H9 (cell line): ENCODE measurements at regions not wholly inside any gene's neighbourhood (a gene's known extent, or its start where the extent isn't known, plus 50 kb on each side); places are given as distances from the start of the nearest gene placed in this dataset.

Experiments used
- DNase-seq: peaks from one replicate; pipeline ENCODE4 v3.0.0-alpha.2; 2017
- H2AFZ ChIP-seq: one replicate; pipeline ENCODE4 v1.6.1; 2013; ENCODE audit warnings: mild to moderate bottlenecking, low read length, control low read depth, moderate library complexity
- H2AK5ac ChIP-seq: 2 replicates; pipeline ENCODE4 v1.6.1; 2013; ENCODE audit warnings: low read length, control low read depth, mixed read lengths; ENCODE audit not compliant: insufficient read length
- H2BK120ac ChIP-seq: one replicate; pipeline ENCODE4 v1.6.1; 2013; ENCODE audit warnings: low read depth, mild to moderate bottlenecking, low read length, control low read depth, inconsistent platforms; ENCODE audit not compliant: poor library complexity, severe bottlenecking
- H2BK12ac ChIP-seq: 2 replicates; pipeline ENCODE4 v1.6.1; 2013; ENCODE audit warnings: low read length, control low read depth, mixed read lengths, low read depth; ENCODE audit not compliant: insufficient read length
- H2BK15ac ChIP-seq: 2 replicates; pipeline ENCODE4 v1.6.1; 2013; ENCODE audit warnings: low read depth, low read length, control low read depth
- H2BK20ac ChIP-seq: one replicate; pipeline ENCODE4 v1.6.1; 2013; ENCODE audit warnings: low read depth, mild to moderate bottlenecking, low read length, control low read depth, inconsistent platforms; ENCODE audit not compliant: poor library complexity, severe bottlenecking
- H2BK5ac ChIP-seq: 2 replicates; pipeline ENCODE4 v1.6.1; 2013; ENCODE audit warnings: low read length, control low read depth, mixed read lengths; ENCODE audit not compliant: insufficient read length
- H3K14ac ChIP-seq: 2 replicates; pipeline ENCODE4 v1.6.1; 2013; ENCODE audit warnings: low read length, control low read depth; ENCODE audit not compliant: insufficient read depth
- H3K18ac ChIP-seq: 2 replicates; pipeline ENCODE4 v1.6.1; 2013; ENCODE audit warnings: low read depth, mild to moderate bottlenecking, mixed read lengths, low read length, control low read depth; ENCODE audit not compliant: insufficient read length
- H3K23ac ChIP-seq: 2 replicates; pipeline ENCODE4 v1.6.1; 2013; ENCODE audit warnings: low read length, control low read depth, mixed read lengths, low read depth; ENCODE audit not compliant: insufficient read length
- H3K23me2 ChIP-seq: 2 replicates; pipeline ENCODE4 v1.6.1; 2013; ENCODE audit warnings: low read depth, mild to moderate bottlenecking, mixed read lengths, low read length, control low read depth; ENCODE audit not compliant: insufficient read length, poor library complexity, severe bottlenecking
- H3K27ac ChIP-seq: 2 replicates; pipeline ENCODE4 v1.5.1; 2013; ENCODE audit warnings: low read length, control low read depth, mixed read lengths, low read depth; ENCODE audit not compliant: insufficient read length
- H3K27me3 ChIP-seq: 2 replicates; pipeline ENCODE4 v1.6.1; 2013; ENCODE audit warnings: low read length, control low read depth, inconsistent platforms; ENCODE audit not compliant: insufficient read depth
- H3K4ac ChIP-seq: 2 replicates; pipeline ENCODE4 v1.6.1; 2013; ENCODE audit warnings: low read depth, mild to moderate bottlenecking, control low read depth, inconsistent platforms, low read length, moderate library complexity
- H3K4me1 ChIP-seq: 2 replicates; pipeline ENCODE4 v1.6.1; 2013; ENCODE audit warnings: low read length, control low read depth, inconsistent platforms; ENCODE audit not compliant: insufficient read depth
- H3K4me2 ChIP-seq: 2 replicates; pipeline ENCODE4 v1.6.1; 2013; ENCODE audit warnings: low read length, control low read depth, mixed read lengths; ENCODE audit not compliant: insufficient read length, insufficient read depth
- H3K56ac ChIP-seq: 2 replicates; pipeline ENCODE4 v1.6.1; 2013; ENCODE audit warnings: low read depth, mild to moderate bottlenecking, mixed read lengths, low read length, control low read depth; ENCODE audit not compliant: insufficient read length
- H3K79me1 ChIP-seq: 2 replicates; pipeline ENCODE4 v1.6.1; 2013; ENCODE audit warnings: low read depth, mild to moderate bottlenecking, moderate library complexity, low read length, control low read depth, inconsistent platforms; ENCODE audit not compliant: insufficient read depth, poor library complexity, severe bottlenecking
- H3K79me2 ChIP-seq: 2 replicates; pipeline ENCODE4 v1.6.1; 2013; ENCODE audit warnings: low read length, control low read depth, inconsistent platforms; ENCODE audit not compliant: insufficient read depth
- H3K9ac ChIP-seq: 2 replicates; pipeline ENCODE4 v1.6.1; 2013; ENCODE audit warnings: low read length, control low read depth, mixed read lengths; ENCODE audit not compliant: insufficient read length; ENCODE audit errors: extremely low read depth
- H3K9me3 ChIP-seq: one replicate; pipeline ENCODE4 v1.6.1; 2013; ENCODE audit warnings: low read depth, low read length, inconsistent platforms; ENCODE audit not compliant: control insufficient read depth
- H3T11ph ChIP-seq: one replicate; pipeline ENCODE4 v1.6.1; 2013; ENCODE audit warnings: mild to moderate bottlenecking, low read length, control low read depth, inconsistent platforms
- H4K20me1 ChIP-seq: one replicate; pipeline ENCODE4 v1.6.1; 2013; ENCODE audit not compliant: control insufficient read depth, insufficient read length, insufficient read depth
- H4K5ac ChIP-seq: 2 replicates; pipeline ENCODE4 v1.6.1; 2013; ENCODE audit warnings: low read depth, mild to moderate bottlenecking, mixed read lengths, low read length, control low read depth; ENCODE audit not compliant: insufficient read length
- H4K8ac ChIP-seq: replicated peaks from 2 replicates; pipeline ENCODE4 v1.6.1; 2013; ENCODE audit warnings: low read length, control low read depth, mixed read lengths, low read depth; ENCODE audit not compliant: insufficient read length
- H4K91ac ChIP-seq: 2 replicates; pipeline ENCODE4 v1.6.1; 2013; ENCODE audit warnings: low read depth, mild to moderate bottlenecking, moderate library complexity, mixed read lengths, low read length, control low read depth; ENCODE audit not compliant: insufficient read length
- H3K27ac Mint-ChIP-seq, 3 experiments: 2 replicates in 2 of 3; 3 replicates in 1 of 3; pipeline ENCODE4 v1.8.0; 2020 to 2021; ENCODE audit warnings: mixed read lengths in 3 of 3, mild to moderate bottlenecking in 1 of 3, moderate library complexity in 1 of 3
- H3K27me3 Mint-ChIP-seq: 2 replicates; pipeline ENCODE4 v1.8.0; 2021; ENCODE audit warnings: low read depth, mild to moderate bottlenecking, moderate library complexity, mixed read lengths
- H3K36me3 Mint-ChIP-seq, 3 experiments: 2 replicates in 2 of 3; 3 replicates in 1 of 3; pipeline ENCODE4 v1.8.0; 2020 to 2021; ENCODE audit warnings: low read depth in 3 of 3, mixed read lengths in 3 of 3; ENCODE audit not compliant: insufficient read depth in 1 of 3
- H3K4me1 Mint-ChIP-seq, 2 experiments: 2 replicates each; pipeline ENCODE4 v1.8.0; 2020; ENCODE audit warnings: mixed read lengths in 2 of 2
- H3K4me3 Mint-ChIP-seq, 2 experiments: 2 replicates in 1 of 2; 3 replicates in 1 of 2; pipeline ENCODE4 v1.8.0; 2020 to 2021; ENCODE audit warnings: mild to moderate bottlenecking in 2 of 2, mixed read lengths in 2 of 2, moderate library complexity in 1 of 2
- H3K9me3 Mint-ChIP-seq, 2 experiments: 2 replicates in 1 of 2; 3 replicates in 1 of 2; pipeline ENCODE4 v1.8.0; 2020; ENCODE audit warnings: mild to moderate bottlenecking in 2 of 2, mixed read lengths in 2 of 2, moderate library complexity in 1 of 2
- WGBS: extraction: QIAGEN DNeasy Blood & Tissue Kit; methylation state at CpG from one replicate; pipeline ENCODE4 v1.1.7; 2013; ENCODE audit warnings: missing lambda C conversion rate, low lambda C conversion rate, mixed read lengths; ENCODE audit not compliant: insufficient read length; ENCODE audit errors: extremely low coverage; 5-methylcytosine and 5-hydroxymethylcytosine counted together
- TF ChIP-seq, protein P1 (sequence below): fragments of 200-600 bp; sonication (generic); conservative IDR thresholded peaks from 3 replicates; pipeline ENCODE4 v1.8.0; 2021; ENCODE audit warnings: antibody characterized with exemption, mild to moderate bottlenecking

DNA sequence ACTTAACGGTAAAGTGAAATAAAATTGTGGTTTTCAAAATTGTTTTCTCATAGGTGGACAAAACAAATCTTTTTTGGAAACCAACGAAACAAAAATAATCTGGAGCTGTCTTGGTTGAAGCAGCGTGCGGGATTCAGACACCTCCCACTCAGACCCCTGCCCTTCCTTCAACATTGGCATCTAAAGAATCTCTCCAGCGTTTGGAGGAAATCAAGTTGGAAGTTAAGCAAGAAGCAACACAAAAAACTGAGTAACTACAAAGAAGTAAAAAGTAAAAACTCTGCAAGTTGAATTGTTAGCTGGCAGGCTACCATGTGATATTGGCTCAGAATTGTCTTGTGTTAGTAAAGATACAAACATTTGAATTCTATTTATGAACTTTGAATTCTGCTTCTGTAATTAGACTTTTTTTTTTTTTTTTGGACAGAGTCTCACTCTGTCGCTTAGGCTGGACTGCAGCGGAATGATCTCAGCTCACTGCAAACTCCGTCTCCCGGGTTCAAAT is 361.0 kb upstream of the PMFBP1 start:
- WGBS: no CpG with 5 or more reads among the region's 9 CpGs
- no peak overlapping the region for H3K4me3 Mint-ChIP-seq

More for the DNA sequence above, 361.0 kb upstream of the PMFBP1 start:
- Histone ChIP-seq H4K8ac (no peak overlapping the region), H3K79me1 (no peaks in the 10 kb centered on the region), H2BK12ac (no peak overlapping the region), H3K56ac (no peak overlapping the region), H2BK120ac (no peak overlapping the region), H3K18ac (no peak overlapping the region), H3K4me2 (no peak overlapping the region), H4K91ac (no peak overlapping the region), H3K9me3 (no peaks in the 10 kb centered on the region), H3K23ac (no peak overlapping the region), H2AK5ac (no peak overlapping the region), H3T11ph (no peak overlapping the region), H2BK5ac (no peak overlapping the region), H4K20me1 (no peaks in the 10 kb centered on the region), H3K4ac (no peak overlapping the region), H3K79me2 (no peaks in the 10 kb centered on the region), H3K27ac (no peak overlapping the region), H3K4me1 (no peaks in the 10 kb centered on the region), H2BK15ac (no peak overlapping the region), H3K14ac (no peak overlapping the region), H3K27me3 (no peaks in the 10 kb centered on the region), H4K5ac (no peak overlapping the region), H2BK20ac (no peak overlapping the region), H3K23me2 (no peaks in the 10 kb centered on the region), H2AFZ (no peak overlapping the region), H3K9ac (no peak overlapping the region)
- H3K27ac Mint-ChIP-seq: 0 out of 7 replicates have a peak overlapping the region, but pooled peaks of 1 of the 3 experiments have one; percentile 77
- no peaks in the 10 kb centered on the region; a peak in 1 of 4 replicates for H3K4me1 Mint-ChIP-seq
- peaks cover 8 to 26% of the 10 kb centered on the region in 2 experiments; a peak in 4 of 5 replicates for H3K9me3 Mint-ChIP-seq
- TF ChIP-seq, protein P1, sequence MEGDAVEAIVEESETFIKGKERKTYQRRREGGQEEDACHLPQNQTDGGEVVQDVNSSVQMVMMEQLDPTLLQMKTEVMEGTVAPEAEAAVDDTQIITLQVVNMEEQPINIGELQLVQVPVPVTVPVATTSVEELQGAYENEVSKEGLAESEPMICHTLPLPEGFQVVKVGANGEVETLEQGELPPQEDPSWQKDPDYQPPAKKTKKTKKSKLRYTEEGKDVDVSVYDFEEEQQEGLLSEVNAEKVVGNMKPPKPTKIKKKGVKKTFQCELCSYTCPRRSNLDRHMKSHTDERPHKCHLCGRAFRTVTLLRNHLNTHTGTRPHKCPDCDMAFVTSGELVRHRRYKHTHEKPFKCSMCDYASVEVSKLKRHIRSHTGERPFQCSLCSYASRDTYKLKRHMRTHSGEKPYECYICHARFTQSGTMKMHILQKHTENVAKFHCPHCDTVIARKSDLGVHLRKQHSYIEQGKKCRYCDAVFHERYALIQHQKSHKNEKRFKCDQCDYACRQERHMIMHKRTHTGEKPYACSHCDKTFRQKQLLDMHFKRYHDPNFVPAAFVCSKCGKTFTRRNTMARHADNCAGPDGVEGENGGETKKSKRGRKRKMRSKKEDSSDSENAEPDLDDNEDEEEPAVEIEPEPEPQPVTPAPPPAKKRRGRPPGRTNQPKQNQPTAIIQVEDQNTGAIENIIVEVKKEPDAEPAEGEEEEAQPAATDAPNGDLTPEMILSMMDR: no peak
- peaks cover 18 to 37% (median 19%) of the 10 kb centered on the region in 3 experiments for H3K36me3 Mint-ChIP-seq
- no peak for DNase-seq
- no peaks in the 10 kb centered on the region for H3K27me3 Mint-ChIP-seq
